Liver (tissue), 8 donors: ENCODE measurements at regions not wholly inside any gene's neighbourhood (a gene's known extent, or its start where the extent isn't known, plus 50 kb on each side); places are given as distances from the start of the nearest gene placed in this dataset.

Source experiments
- DNase-seq: peaks from one replicate; pipeline ENCODE4 v3.0.0-alpha.2; 2017; ENCODE audit warnings: low spot score
- H3K27ac ChIP-seq, 2 donors: one replicate each; pipeline ENCODE4 v1.7.0; 2013; ENCODE audit warnings: inconsistent platforms in 2 of 2, low read length in 2 of 2, control low read depth in 1 of 2, low read depth in 1 of 2, mild to moderate bottlenecking in 1 of 2
- H3K27me3 ChIP-seq, 4 donors: one replicate each; pipeline versions ENCODE4 v1.6.1 to v1.7.0; 2013; ENCODE audit warnings: low read length in 3 of 4, inconsistent platforms in 1 of 4, mild to moderate bottlenecking in 1 of 4, moderate library complexity in 1 of 4; ENCODE audit not compliant: control insufficient read depth in 4 of 4, insufficient read depth in 4 of 4
- H3K36me3 ChIP-seq, 4 donors: one replicate each; pipeline versions ENCODE4 v1.6.1 to v1.7.0; 2013; ENCODE audit warnings: low read length in 3 of 4, mild to moderate bottlenecking in 3 of 4, low read depth in 1 of 4, moderate library complexity in 1 of 4; ENCODE audit not compliant: control insufficient read depth in 4 of 4, insufficient read depth in 3 of 4
- H3K4me1 ChIP-seq, 4 donors: one replicate each; pipeline versions ENCODE4 v1.6.1 to v1.7.0; 2013; ENCODE audit warnings: low read length in 3 of 4, mild to moderate bottlenecking in 3 of 4, moderate library complexity in 1 of 4; ENCODE audit not compliant: control insufficient read depth in 4 of 4, insufficient read depth in 4 of 4
- H3K4me3 ChIP-seq, 3 donors: one replicate each; pipeline versions ENCODE4 v1.6.1 to v1.7.0; 2013; ENCODE audit warnings: low read length in 3 of 3, control low read depth in 1 of 3, low read depth in 1 of 3, mild to moderate bottlenecking in 1 of 3
- H3K9ac ChIP-seq, 2 donors: one replicate each; pipeline ENCODE4 v1.7.0; 2013; ENCODE audit warnings: low read length in 2 of 2, mild to moderate bottlenecking in 2 of 2, moderate library complexity in 2 of 2, control low read depth in 1 of 2, low read depth in 1 of 2
- H3K9me3 ChIP-seq, 4 donors: one replicate each; pipeline versions ENCODE4 v1.6.1 to v1.7.0; 2013; ENCODE audit warnings: low read length in 3 of 4; ENCODE audit not compliant: control insufficient read depth in 4 of 4
- FOXA1 ChIP-seq: IDR thresholded peaks from 2 replicates; pipeline ENCODE4 v1.6.1; 2016; ENCODE audit warnings: antibody characterized with exemption
- FOXA2 ChIP-seq: IDR thresholded peaks from 2 replicates; pipeline ENCODE4 v1.6.1; 2016; ENCODE audit warnings: antibody characterized with exemption
- GABPA ChIP-seq, 2 donors: IDR thresholded peaks in 1 of 2; conservative IDR thresholded peaks in 1 of 2; 2 replicates each; pipeline ENCODE4 v1.6.1; 2016; ENCODE audit warnings: antibody characterized with exemption in 2 of 2, mild to moderate bottlenecking in 1 of 2, moderate library complexity in 1 of 2
- HNF4G ChIP-seq: IDR thresholded peaks from 2 replicates; pipeline ENCODE4 v1.6.1; 2016; ENCODE audit warnings: antibody characterized with exemption
- JUND ChIP-seq, 2 donors: IDR thresholded peaks; 2 replicates each; pipeline ENCODE4 v1.6.1; 2016; ENCODE audit warnings: antibody characterized with exemption in 2 of 2
- NR2F2 ChIP-seq: IDR thresholded peaks from 2 replicates; pipeline ENCODE4 v1.6.1; 2016; ENCODE audit warnings: antibody characterized with exemption
- RAD21 ChIP-seq, 2 donors: IDR thresholded peaks; 2 replicates each; pipeline ENCODE4 v1.6.1; 2016; ENCODE audit warnings: antibody characterized with exemption in 2 of 2, mild to moderate bottlenecking in 2 of 2
- RXRA ChIP-seq, 2 donors: IDR thresholded peaks; 2 replicates each; pipeline ENCODE4 v1.6.1; 2017 to 2018; ENCODE audit warnings: antibody characterized with exemption in 2 of 2, mild to moderate bottlenecking in 1 of 2
- SP1 ChIP-seq: IDR thresholded peaks from 2 replicates; pipeline ENCODE4 v1.6.1; 2018; ENCODE audit warnings: antibody characterized with exemption, mild to moderate bottlenecking
- YY1 ChIP-seq: IDR thresholded peaks from 2 replicates; pipeline ENCODE4 v1.6.1; 2016; ENCODE audit warnings: antibody characterized with exemption, mild to moderate bottlenecking
- WGBS: extraction: QIAGEN DNeasy Blood & Tissue Kit; methylation state at CpG from one replicate; pipeline ENCODE4 v1.1.7; 2013; 5-methylcytosine and 5-hydroxymethylcytosine counted together
- TF ChIP-seq, protein P1 (sequence below): IDR thresholded peaks from 2 replicates; pipeline ENCODE4 v1.6.1; 2016; ENCODE audit warnings: antibody characterized with exemption
- TF ChIP-seq, protein P2 (sequence below): fragments of 150-350 bp; IDR thresholded peaks from 2 replicates; pipeline ENCODE4 v1.5.1; 2017; ENCODE audit warnings: improper control_type of control experiment, low read depth, low read length; ENCODE audit not compliant: missing input control
- TF ChIP-seq, protein P3 (sequence below): IDR thresholded peaks from 2 replicates; pipeline ENCODE4 v1.6.1; 2016; ENCODE audit warnings: antibody characterized with exemption
- donor health status: healthy.
- donor health status: healthy.
- donor health status: healthy.
- donor health status: healthy.
- donor health status: healthy.

DNA sequence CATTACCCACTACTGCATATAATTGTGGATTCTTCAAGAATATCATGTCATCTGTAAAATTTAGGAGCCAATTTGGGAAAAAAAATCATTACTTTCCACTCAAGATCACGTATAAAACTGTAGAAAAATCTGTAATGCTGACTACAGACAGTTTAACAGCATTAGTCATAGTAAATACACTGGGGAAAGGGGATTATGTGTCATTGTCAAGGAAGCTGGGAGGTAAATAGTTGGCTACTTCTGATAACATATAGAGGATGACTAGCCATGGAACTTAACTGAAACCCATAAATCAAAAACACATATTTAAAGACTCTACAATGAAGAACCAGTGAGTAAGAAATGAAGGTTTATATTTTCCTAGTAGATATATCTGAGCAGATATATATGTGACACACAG lies 1666.4 kb upstream of the IGFBP7 start:
- DNase-seq = no peak
- Histone ChIP-seq H3K4me1 (no peaks in the 10 kb centered on the region), H3K36me3 (no peaks in the 10 kb centered on the region), H3K9me3 (no peaks in the 10 kb centered on the region), H3K27ac (no peak overlapping the region), H3K27me3 (no peaks in the 10 kb centered on the region), H3K4me3 (no peak overlapping the region), H3K9ac (no peak overlapping the region)
- 34% methylated on average over 1 of the region's 1 CpG for WGBS
- TF ChIP-seq JUND (IDR thresholded peaks at IDR 0.05) = no peak
- TF ChIP-seq RXRA (IDR thresholded peaks at IDR 0.05) = no peak
- TF ChIP-seq RAD21 (IDR thresholded peaks at IDR 0.05) = no peak
- TF ChIP-seq, protein P1, sequence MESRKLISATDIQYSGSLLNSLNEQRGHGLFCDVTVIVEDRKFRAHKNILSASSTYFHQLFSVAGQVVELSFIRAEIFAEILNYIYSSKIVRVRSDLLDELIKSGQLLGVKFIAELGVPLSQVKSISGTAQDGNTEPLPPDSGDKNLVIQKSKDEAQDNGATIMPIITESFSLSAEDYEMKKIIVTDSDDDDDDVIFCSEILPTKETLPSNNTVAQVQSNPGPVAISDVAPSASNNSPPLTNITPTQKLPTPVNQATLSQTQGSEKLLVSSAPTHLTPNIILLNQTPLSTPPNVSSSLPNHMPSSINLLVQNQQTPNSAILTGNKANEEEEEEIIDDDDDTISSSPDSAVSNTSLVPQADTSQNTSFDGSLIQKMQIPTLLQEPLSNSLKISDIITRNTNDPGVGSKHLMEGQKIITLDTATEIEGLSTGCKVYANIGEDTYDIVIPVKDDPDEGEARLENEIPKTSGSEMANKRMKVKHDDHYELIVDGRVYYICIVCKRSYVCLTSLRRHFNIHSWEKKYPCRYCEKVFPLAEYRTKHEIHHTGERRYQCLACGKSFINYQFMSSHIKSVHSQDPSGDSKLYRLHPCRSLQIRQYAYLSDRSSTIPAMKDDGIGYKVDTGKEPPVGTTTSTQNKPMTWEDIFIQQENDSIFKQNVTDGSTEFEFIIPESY = no peak
- TF ChIP-seq FOXA2 = no peak
- no peak for TF ChIP-seq GABPA (IDR thresholded peaks at IDR 0.05 in 1 of 2, conservative IDR thresholded peaks at IDR 0.05 in 1 of 2)

DNA sequence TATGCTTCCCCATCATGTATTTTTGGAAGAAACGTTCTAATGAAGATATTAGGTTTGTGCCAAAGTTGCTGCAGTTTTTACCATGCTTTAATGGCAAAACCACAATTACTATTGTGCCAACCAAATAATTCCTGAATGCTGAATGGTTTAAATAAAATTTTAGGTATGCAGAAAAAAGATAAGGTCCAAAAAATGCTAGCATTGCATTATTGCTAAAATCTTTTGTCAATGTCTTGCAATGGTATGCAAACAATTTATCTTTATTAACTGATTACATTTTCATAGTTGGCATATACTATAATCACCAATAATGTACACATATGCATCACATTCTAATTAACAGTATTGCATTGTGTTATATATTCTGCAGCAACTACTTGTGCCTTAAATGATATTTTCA lies 1657.4 kb upstream of the IGFBP7 start:
- WGBS = 14% methylated on average over 1 of the region's 1 CpG
- no peak overlapping the region for H3K4me3 ChIP-seq
- no peak overlapping the region for H3K9ac ChIP-seq
- H3K36me3 ChIP-seq = no peaks in the 10 kb centered on the region
- TF ChIP-seq JUND (IDR thresholded peaks at IDR 0.05) = no peak
- DNase-seq = no peak
- H3K27ac ChIP-seq = no peak overlapping the region
- no peaks in the 10 kb centered on the region for H3K9me3 ChIP-seq
- H3K4me1 ChIP-seq = no peaks in the 10 kb centered on the region
- H3K27me3 ChIP-seq = no peaks in the 10 kb centered on the region

DNA sequence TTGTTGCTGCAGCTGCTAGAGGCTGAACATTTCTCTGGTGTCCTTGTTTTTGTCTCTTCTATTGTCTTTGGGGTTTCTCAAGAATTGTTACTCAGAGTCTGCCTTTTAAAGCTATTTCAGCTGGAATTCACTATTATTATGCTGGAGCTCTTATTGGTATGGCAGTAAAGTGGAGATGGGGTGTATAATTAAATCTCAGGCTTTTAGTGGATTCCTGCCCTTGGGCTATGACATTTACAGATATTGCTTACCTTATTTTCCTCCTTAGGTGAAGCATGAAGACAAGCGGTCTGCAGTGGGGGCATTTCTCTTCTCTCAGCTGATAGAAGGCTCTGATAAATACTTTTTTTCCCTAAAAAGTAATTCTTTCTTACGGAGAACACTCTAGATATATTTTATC lies 1656.6 kb upstream of the IGFBP7 start:
- WGBS = 72% methylated on average over 2 of the region's 2 CpGs

More for the DNA sequence above, 1656.6 kb upstream of the IGFBP7 start:
- no peak for DNase-seq
- Histone ChIP-seq H3K27me3 (no peaks in the 10 kb centered on the region), H3K4me1 (no peaks in the 10 kb centered on the region), H3K4me3 (no peak overlapping the region), H3K27ac (no peak overlapping the region), H3K36me3 (no peaks in the 10 kb centered on the region), H3K9me3 (no peaks in the 10 kb centered on the region), H3K9ac (no peak overlapping the region)
- TF ChIP-seq NR2F2 (no peak), SP1 (no peak), YY1 (no peak), FOXA1 (no peak), GABPA (IDR thresholded peaks at IDR 0.05 in 1 of 2, conservative IDR thresholded peaks at IDR 0.05 in 1 of 2) (no peak), RAD21 (IDR thresholded peaks at IDR 0.05) (no peak), FOXA2 (no peak), HNF4G (no peak)
- TF ChIP-seq, protein P2, sequence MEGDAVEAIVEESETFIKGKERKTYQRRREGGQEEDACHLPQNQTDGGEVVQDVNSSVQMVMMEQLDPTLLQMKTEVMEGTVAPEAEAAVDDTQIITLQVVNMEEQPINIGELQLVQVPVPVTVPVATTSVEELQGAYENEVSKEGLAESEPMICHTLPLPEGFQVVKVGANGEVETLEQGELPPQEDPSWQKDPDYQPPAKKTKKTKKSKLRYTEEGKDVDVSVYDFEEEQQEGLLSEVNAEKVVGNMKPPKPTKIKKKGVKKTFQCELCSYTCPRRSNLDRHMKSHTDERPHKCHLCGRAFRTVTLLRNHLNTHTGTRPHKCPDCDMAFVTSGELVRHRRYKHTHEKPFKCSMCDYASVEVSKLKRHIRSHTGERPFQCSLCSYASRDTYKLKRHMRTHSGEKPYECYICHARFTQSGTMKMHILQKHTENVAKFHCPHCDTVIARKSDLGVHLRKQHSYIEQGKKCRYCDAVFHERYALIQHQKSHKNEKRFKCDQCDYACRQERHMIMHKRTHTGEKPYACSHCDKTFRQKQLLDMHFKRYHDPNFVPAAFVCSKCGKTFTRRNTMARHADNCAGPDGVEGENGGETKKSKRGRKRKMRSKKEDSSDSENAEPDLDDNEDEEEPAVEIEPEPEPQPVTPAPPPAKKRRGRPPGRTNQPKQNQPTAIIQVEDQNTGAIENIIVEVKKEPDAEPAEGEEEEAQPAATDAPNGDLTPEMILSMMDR = no peak
- TF ChIP-seq, protein P3, sequence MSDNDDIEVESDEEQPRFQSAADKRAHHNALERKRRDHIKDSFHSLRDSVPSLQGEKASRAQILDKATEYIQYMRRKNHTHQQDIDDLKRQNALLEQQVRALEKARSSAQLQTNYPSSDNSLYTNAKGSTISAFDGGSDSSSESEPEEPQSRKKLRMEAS = no peak
- TF ChIP-seq, protein P1 = no peak
